ENCODE measurements at regions not wholly inside any gene's neighbourhood (a gene's known extent, or its start where the extent isn't known, plus 50 kb on each side); places are given as distances from the start of the nearest gene placed in this dataset.

DNA sequence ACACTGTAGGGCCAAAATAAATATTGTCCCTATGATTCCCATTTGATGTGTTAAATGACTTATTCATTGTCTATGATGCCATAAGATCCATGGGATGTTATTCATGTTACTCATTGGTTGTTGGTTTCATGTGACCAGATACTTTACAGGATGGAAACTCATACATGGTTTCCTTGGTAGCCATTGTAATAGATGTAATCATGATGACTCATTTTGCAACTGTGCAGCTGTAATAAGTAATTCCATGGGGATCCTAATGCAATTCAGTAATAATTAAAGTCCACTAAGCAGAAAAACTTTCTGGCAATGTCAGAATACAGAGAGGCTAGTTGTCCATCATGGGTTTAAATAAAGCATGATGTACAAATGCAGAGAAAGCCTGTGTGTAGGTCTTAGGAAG is 389.7 kb upstream of the NR3C2 start:
- Histone ChIP-seq H3K4me1 (ENCODE audit: insufficient read depth, low read length) (peaks cover 12% of the 10 kb centered on the region), H3K4me3 (ENCODE audit: low read length) (no peak overlapping the region), H3K9me3 (ENCODE audit: low read length) (no peaks in the 10 kb centered on the region), H4K20me1 (ENCODE audit: low read length) (no peaks in the 10 kb centered on the region), H3K27ac (ENCODE audit: low read length) (peak overlapping the region; percentile 65), H3K27me3 (ENCODE audit: low read length) (no peaks in the 10 kb centered on the region), H3K9ac (ENCODE audit: low read length) (0 out of 2 replicates have a peak overlapping the region, but pooled peaks have one; percentile 15), H3K36me3 (ENCODE audit: low read depth, low read length) (no peaks in the 10 kb centered on the region), H3K9me2 (replicated peaks; ENCODE audit: low read length) (no peaks in the 10 kb centered on the region), H3K79me2 (ENCODE audit: low read length) (no peaks in the 10 kb centered on the region), H3F3A (ENCODE audit: low read length, unreplicated experiment) (no peaks in the 10 kb centered on the region), H3K4me2 (ENCODE audit: low read length) (peak overlapping the region; percentile 46; the same call in 1 of the 2 replicates), H2AFZ (ENCODE audit: low read length) (no peak overlapping the region)
- intact Hi-C loops (cut with micrococcal nuclease) = no loop called here
- TF ChIP-seq EZH2phosphoT487 (IDR thresholded peaks at IDR 0.05; ENCODE audit: borderline replicate concordance, low read length) (no peak), EZH2 (IDR thresholded peaks at IDR 0.05; ENCODE audit: low read length, unreplicated experiment) (no peak)
- TF ChIP-seq, protein P1, sequence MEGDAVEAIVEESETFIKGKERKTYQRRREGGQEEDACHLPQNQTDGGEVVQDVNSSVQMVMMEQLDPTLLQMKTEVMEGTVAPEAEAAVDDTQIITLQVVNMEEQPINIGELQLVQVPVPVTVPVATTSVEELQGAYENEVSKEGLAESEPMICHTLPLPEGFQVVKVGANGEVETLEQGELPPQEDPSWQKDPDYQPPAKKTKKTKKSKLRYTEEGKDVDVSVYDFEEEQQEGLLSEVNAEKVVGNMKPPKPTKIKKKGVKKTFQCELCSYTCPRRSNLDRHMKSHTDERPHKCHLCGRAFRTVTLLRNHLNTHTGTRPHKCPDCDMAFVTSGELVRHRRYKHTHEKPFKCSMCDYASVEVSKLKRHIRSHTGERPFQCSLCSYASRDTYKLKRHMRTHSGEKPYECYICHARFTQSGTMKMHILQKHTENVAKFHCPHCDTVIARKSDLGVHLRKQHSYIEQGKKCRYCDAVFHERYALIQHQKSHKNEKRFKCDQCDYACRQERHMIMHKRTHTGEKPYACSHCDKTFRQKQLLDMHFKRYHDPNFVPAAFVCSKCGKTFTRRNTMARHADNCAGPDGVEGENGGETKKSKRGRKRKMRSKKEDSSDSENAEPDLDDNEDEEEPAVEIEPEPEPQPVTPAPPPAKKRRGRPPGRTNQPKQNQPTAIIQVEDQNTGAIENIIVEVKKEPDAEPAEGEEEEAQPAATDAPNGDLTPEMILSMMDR (conservative IDR thresholded peaks at IDR 0.05; ENCODE audit: low read depth, low read length) = no peak
- ChIA-PET CTCF (no interaction called here), POLR2A (ENCODE audit: unreplicated experiment) (no interaction called here)
- no TSS peak for BruUV-seq (replicated peaks)
- DNase-seq = peak; percentile 81
- peak; percentile 84 for ATAC-seq

DNA sequence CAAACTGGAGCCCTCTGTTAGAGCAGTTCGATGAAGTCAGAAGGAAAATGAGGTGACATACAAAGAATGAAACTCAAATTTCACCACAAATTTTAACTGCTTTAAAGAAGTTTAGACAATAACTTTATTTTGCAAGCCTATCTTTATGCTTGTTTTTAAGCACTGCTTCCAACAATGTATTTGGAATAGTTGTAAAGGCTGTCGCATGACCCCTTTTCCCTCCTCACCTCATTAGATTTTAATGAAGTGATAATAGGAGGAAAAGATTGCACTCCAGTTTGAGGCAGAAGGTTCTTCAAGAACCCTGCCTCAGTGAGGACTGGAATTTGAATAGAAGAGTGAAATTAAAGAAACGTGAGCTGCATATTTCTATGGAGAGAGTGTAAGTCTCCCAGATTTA is 386.1 kb upstream of the NR3C2 start:
- Histone ChIP-seq H3K9me2 (replicated peaks; ENCODE audit: low read length) (no peaks in the 10 kb centered on the region), H3K4me3 (ENCODE audit: low read length) (no peak overlapping the region), H3F3A (ENCODE audit: low read length, unreplicated experiment) (no peaks in the 10 kb centered on the region), H3K4me1 (ENCODE audit: insufficient read depth, low read length) (peaks cover 6% of the 10 kb centered on the region), H3K4me2 (ENCODE audit: low read length) (no peak overlapping the region), H3K9ac (ENCODE audit: low read length) (no peak overlapping the region), H4K20me1 (ENCODE audit: low read length) (no peaks in the 10 kb centered on the region), H3K79me2 (ENCODE audit: low read length) (no peaks in the 10 kb centered on the region), H3K27me3 (ENCODE audit: low read length) (no peaks in the 10 kb centered on the region), H3K36me3 (ENCODE audit: low read depth, low read length) (no peaks in the 10 kb centered on the region), H2AFZ (ENCODE audit: low read length) (no peak overlapping the region), H3K9me3 (ENCODE audit: low read length) (no peaks in the 10 kb centered on the region), H3K27ac (ENCODE audit: low read length) (no peak overlapping the region)
- BruUV-seq (replicated peaks) = no TSS peak
- DNase-seq (no peak), ATAC-seq (no peak)
- TF ChIP-seq EZH2phosphoT487 (IDR thresholded peaks at IDR 0.05; ENCODE audit: borderline replicate concordance, low read length) = no peak
- TF ChIP-seq EZH2 (IDR thresholded peaks at IDR 0.05; ENCODE audit: low read length, unreplicated experiment) = no peak
- intact Hi-C loops (cut with micrococcal nuclease) = no loop called here
- ChIA-PET CTCF (no interaction called here), POLR2A (ENCODE audit: unreplicated experiment) (no interaction called here)

DNA sequence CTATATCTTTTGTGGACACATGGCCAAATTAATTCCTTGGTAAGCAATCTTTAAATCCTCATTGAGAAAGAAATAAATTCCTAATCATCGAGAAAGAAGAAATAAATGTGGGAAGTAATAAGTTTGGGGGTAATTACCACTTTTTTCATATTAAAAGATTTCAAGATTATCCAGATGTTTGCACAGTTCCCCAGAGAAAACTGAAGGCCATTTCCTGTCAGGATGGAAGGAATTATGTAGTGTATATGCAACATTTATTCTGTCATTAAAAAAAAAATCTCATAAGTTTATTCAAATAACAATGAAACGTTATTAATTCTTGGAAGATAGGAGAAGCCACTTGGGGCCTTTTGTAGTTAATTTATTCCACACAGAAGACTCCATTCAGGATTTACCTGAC is 385.6 kb upstream of the NR3C2 start:
- TF ChIP-seq, protein P1 (conservative IDR thresholded peaks at IDR 0.05; ENCODE audit: low read depth, low read length) = no peak
- TF ChIP-seq EZH2 (IDR thresholded peaks at IDR 0.05; ENCODE audit: low read length, unreplicated experiment) = no peak
- TF ChIP-seq EZH2phosphoT487 (IDR thresholded peaks at IDR 0.05; ENCODE audit: borderline replicate concordance, low read length) = no peak
- no peak overlapping the region for H2AFZ ChIP-seq (ENCODE audit: low read length)
- POLR2A ChIA-PET (ENCODE audit: unreplicated experiment) = no interaction called here

More for the DNA sequence above, 385.6 kb upstream of the NR3C2 start:
- Histone ChIP-seq H3K4me2 (ENCODE audit: low read length) (no peak overlapping the region), H3K4me3 (ENCODE audit: low read length) (no peak overlapping the region), H3K9me2 (replicated peaks; ENCODE audit: low read length) (no peaks in the 10 kb centered on the region), H3K27ac (ENCODE audit: low read length) (no peak overlapping the region), H3K27me3 (ENCODE audit: low read length) (no peaks in the 10 kb centered on the region), H3K79me2 (ENCODE audit: low read length) (no peaks in the 10 kb centered on the region), H3K9me3 (ENCODE audit: low read length) (no peaks in the 10 kb centered on the region), H4K20me1 (ENCODE audit: low read length) (no peaks in the 10 kb centered on the region), H3F3A (ENCODE audit: low read length, unreplicated experiment) (no peaks in the 10 kb centered on the region), H3K4me1 (ENCODE audit: insufficient read depth, low read length) (peaks cover 6% of the 10 kb centered on the region), H3K9ac (ENCODE audit: low read length) (no peak overlapping the region), H3K36me3 (ENCODE audit: low read depth, low read length) (no peaks in the 10 kb centered on the region)
- DNase-seq (no peak), ATAC-seq (no peak)
- BruUV-seq (replicated peaks) = no TSS peak
- intact Hi-C loops (cut with micrococcal nuclease) = no loop called here
- CTCF ChIA-PET = no interaction called here

Data from PC-3 (cell line).